Smooth muscle cell of the brain vasculature (primary cell): ENCODE measurements at regions not wholly inside any gene's neighbourhood (a gene's known extent, or its start where the extent isn't known, plus 50 kb on each side); places are given as distances from the start of the nearest gene placed in this dataset.

Source experiments
- DNase-seq: peaks from one replicate; pipeline ENCODE4 v3.0.0-alpha.2; 2012; ENCODE audit warnings: low read depth, low spot score

DNA sequence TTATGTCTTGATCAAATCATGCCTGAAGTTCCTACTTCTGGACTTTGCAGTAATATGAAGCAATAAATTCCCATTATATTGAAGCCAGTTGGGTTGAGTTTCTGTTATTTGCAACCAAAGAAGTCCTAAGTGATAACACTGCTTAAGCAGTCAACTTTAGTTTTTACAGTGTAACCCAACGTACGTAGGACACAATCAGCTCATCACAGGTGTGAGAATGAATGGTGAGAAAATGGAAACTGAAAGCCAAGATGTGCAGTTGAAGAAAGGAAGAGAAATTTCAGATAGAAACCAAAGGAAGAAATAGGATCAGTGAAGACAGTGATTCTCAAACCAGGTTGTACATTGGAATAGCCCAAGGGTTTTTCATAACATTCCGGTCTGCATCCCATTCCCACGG, 211.4 kb upstream of the ZFP64 start:
- DNase-seq = no peak

DNA sequence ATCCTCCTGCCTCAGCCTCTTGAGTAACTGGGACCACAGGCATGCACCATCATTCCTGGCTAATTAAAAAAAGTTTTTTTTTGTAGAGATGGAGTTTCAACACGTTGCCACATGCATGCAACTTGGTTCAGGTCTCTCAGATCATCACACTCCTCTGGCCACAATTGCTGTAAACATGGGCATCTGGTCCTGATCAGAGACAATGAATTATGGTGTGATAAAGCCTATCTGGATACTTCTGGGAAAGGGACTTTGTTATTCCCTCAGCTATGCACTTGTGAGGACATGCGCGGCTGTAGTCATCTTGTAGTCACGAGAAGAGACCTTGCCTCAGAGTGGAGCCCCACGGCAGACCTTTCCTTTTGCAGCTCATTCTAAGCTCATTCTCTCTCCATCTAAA, 210.9 kb upstream of the ZFP64 start:
- DNase-seq = no peak

DNA sequence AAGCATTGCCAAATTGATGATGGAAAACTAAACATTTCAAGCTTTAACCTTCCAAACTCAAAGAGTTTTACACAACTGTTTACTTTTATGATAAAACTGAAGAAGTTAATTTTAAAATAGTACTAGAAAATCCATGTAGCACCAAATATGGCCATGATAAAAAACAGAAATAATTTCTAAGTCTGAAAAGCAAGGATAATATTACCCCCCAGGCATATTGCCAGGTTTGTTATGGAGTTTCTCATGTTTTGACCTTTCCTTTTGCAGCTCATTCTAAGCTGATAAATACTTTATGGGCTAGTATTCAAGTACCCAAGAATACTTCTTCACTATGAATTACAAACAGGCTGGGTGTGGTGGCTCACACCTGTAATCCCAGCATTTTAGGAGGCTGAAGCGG, 209.9 kb upstream of the ZFP64 start:
- no peak for DNase-seq

DNA sequence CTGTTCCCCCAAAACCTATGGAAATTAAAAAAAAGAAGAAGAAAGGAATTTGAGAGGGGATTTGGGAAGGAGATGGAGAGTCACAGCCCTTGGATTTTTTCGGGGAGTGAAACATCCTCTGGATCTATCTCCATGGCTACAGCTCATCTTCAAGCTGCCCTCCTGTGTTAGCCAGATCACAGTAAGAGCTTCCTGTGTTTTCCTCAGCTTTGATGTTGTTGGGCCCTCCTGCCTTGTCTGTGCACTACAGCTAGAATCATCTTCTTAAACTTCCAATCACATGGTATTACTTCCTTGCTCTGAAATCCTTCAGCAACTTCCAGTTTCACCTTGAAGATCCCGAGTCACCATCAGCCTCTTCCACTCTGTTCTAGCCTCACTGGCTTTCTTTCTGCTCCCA, 207.8 kb upstream of the ZFP64 start:
- no peak for DNase-seq

GRCh38 chr20:52389606-52390005, 198.0 kb upstream of the ZFP64 start:
- no peak for DNase-seq

- DNase-seq = no peak
Observed at GRCh38 chr20:52383995-52384621, 192.5 kb upstream of the ZFP64 start.

- DNase-seq = no peak
Observed at GRCh38 chr20:52382933-52383332, 191.4 kb upstream of the ZFP64 start.

- DNase-seq = no peak
Observed at GRCh38 chr20:52379723-52380336, 188.3 kb upstream of the ZFP64 start.

DNA sequence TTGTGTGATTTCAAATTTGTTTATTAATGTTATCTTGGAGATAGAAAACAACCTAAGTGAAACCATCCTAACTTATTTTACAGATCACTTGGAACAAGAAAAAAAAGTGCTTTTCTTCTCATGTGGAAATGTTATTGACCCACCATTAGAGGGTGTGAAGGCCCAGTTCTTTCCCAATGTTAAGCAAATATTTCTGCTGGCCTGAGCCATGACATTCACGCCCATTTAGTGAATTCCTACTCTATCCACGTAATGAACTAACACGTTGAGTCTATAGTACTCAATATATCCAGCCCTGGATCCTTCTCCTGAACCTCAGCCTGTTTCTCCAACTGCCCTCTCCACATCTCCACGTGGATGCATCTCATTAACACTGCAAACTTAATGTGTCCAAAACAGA, 180.6 kb upstream of the ZFP64 start:
- DNase-seq = no peak

GRCh38 chr20:52365688-52366087, 174.1 kb upstream of the ZFP64 start:
- DNase-seq = no peak

- DNase-seq = no peak
Observed at GRCh38 chr20:52364405-52364804, 172.8 kb upstream of the ZFP64 start.

- DNase-seq = no peak
Observed at GRCh38 chr20:52361650-52362049, 170.1 kb upstream of the ZFP64 start.

- DNase-seq = no peak
Observed at GRCh38 chr20:52349806-52350205, 158.2 kb upstream of the ZFP64 start.

GRCh38 chr20:52348434-52348833, 156.9 kb upstream of the ZFP64 start:
- no peak for DNase-seq

- no peak for DNase-seq
Observed at GRCh38 chr20:52346797-52347196, 155.2 kb upstream of the ZFP64 start.

DNA sequence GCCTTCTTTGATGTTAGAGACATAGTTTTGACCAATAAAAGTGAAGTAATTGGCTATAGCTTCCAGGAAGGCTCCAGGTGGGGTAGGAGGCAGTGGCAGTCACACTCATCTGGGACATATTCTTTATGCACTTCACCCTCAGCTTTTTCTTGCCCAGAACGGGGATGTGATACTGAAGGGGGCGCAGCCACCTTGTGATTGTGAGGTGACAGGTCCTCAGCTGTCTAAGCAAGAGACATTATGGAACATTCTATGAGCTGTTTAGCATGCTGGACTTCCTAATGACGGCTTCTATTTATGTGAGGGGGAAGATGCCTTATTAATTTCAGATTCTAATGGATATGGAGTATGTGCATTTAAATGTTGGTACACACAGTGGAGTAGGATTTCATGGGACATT, 151.3 kb upstream of the ZFP64 start:
- no peak for DNase-seq

- DNase-seq = no peak
Observed at GRCh38 chr20:52340036-52340634, 148.6 kb upstream of the ZFP64 start.

DNA sequence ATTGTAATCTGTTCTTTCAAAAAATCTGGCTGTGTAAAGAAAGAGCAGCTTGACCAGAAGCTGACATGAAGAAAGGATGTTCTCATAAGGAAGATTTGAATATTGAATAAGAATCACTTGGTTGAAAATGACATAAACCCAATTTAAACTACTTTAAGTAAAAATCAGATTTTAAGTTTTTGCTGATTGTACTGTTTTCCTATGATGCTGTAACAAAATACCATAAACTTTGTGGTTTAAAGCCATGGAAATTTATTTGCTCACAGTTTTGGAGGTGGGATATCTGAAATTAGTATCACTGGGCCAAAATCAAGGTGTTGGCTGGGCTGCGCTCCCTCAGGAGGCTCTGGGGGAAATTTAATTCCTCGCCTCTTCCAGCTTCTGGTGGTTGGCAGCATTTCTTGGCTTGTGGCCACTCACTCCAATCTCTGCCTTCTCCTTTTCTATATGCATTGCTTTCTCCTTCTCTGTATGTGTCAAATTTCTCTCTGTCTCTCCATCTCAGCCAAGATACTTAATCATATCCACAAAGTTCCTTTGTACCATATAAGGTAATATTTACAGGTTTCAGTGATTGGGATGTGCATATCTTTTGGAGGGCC, 141.2 kb upstream of the ZFP64 start:
- no peak for DNase-seq

GRCh38 chr20:52332230-52332629, 140.7 kb upstream of the ZFP64 start:
- no peak for DNase-seq

DNA sequence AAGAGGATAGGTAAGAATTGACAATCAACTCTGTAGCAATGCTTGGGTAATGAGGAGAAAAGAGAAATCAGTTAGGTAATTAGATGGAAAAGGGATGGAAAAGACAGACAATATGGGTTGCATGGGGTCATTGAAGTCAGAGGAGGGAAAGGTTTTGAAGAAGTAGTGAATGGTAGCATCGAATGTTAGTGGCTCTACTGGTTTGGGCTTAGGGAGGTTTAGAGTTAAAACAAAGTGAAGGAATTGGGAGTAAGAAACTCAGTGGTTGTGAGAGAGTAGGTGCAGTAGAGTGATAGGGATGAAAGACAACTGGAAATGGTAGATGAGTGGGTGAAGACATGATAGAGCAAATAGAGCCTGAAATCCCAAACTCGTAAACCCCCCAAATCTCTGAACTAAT, 140.1 kb upstream of the ZFP64 start:
- no peak for DNase-seq

DNA sequence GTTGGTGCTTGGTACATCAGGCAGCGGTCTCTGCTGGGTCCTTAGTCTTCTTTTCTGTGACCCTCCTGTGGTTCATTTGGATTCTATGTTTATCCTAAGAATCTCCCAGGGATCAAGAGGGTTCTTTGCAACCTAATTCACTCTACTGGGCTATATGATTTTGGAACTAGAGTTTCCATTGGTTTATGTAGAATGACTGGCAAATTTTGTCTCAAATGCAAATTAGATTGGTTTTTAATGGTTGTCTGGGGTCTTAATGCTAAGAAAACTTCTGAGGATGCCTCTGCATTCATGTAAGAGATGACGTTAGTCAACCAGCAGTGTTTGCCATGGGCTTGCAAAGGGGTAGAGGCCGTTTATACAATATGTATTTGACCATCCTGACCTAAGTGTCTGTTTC, 129.8 kb upstream of the ZFP64 start:
- DNase-seq = no peak

DNA sequence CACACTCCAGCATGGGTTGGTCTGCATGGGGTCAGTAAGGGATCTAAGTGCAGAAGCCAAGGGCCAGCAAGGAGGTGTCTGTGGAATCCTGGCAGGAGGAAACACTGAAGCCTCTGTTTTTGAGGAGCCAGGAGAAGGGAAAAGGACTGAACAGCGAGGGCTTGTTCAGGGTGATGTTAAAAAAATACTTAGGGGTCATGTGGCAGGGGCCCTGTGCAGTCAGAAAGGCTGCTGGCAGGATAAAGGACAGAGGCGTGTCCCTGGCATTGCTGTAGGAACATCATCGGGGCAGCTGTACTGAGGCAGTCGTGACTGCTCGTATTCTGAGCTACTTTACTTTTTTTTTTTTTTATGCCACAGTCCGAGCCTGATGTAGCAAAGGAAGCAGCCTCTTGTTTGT, 127.1 kb upstream of the ZFP64 start:
- no peak for DNase-seq

- no peak for DNase-seq
Observed at GRCh38 chr20:52313341-52313963, 121.9 kb upstream of the ZFP64 start.
